Neural progenitor cell (in vitro differentiated cells): ENCODE measurements at regions not wholly inside any gene's neighbourhood (a gene's known extent, or its start where the extent isn't known, plus 50 kb on each side); places are given as distances from the start of the nearest gene placed in this dataset.

ENCODE experiments used
- DNase-seq: peaks from one replicate; pipeline ENCODE4 v3.0.0-alpha.2; 2016; ENCODE audit warnings: low spot score
- H2AFZ ChIP-seq: fragments of 200-600 bp; sonication (generic); replicated peaks from 2 replicates; pipeline ENCODE4 v1.6.1; 2016; ENCODE audit warnings: antibody characterized with exemption
- H3F3A ChIP-seq: fragments of 200-600 bp; sonication (generic); 2 replicates; pipeline ENCODE4 v1.6.1; 2016; ENCODE audit warnings: antibody characterized with exemption, low read depth
- H3K27ac ChIP-seq: fragments of 200-600 bp; sonication (generic); 2 replicates; pipeline ENCODE4 v1.5.1; 2016; ENCODE audit warnings: mild to moderate bottlenecking
- H3K27me3 ChIP-seq: fragments of 200-600 bp; sonication (generic); 2 replicates; pipeline ENCODE4 v1.6.1; 2016; ENCODE audit warnings: mild to moderate bottlenecking, moderate library complexity
- H3K36me3 ChIP-seq: fragments of 200-600 bp; sonication (generic); 2 replicates; pipeline ENCODE4 v1.5.1; 2016
- H3K4me1 ChIP-seq: fragments of 200-600 bp; sonication (generic); 2 replicates; pipeline ENCODE4 v1.6.1; 2016; ENCODE audit warnings: mixed run types
- H3K4me2 ChIP-seq: fragments of 200-600 bp; sonication (generic); 2 replicates; pipeline ENCODE4 v1.6.1; 2016
- H3K4me3 ChIP-seq: fragments of 200-600 bp; sonication (generic); 2 replicates; pipeline ENCODE4 v1.5.1; 2016
- H3K79me2 ChIP-seq: fragments of 200-600 bp; sonication (generic); 2 replicates; pipeline ENCODE4 v1.6.1; 2016; ENCODE audit warnings: low read depth
- H3K9ac ChIP-seq: fragments of 200-600 bp; sonication (generic); 2 replicates; pipeline ENCODE4 v1.6.1; 2016
- H3K9me3 ChIP-seq: fragments of 200-600 bp; sonication (generic); 2 replicates; pipeline ENCODE4 v1.5.1; 2016; ENCODE audit warnings: low read depth
- H4K20me1 ChIP-seq: fragments of 200-600 bp; sonication (generic); 2 replicates; pipeline ENCODE4 v1.6.1; 2016; ENCODE audit warnings: low read depth
- H3K27ac Mint-ChIP-seq: 3 replicates; pipeline ENCODE4 v1.8.0; 2021; ENCODE audit warnings: mixed read lengths
- H3K27me3 Mint-ChIP-seq: 2 replicates; pipeline ENCODE4 v1.8.0; 2022; ENCODE audit warnings: low read depth, mild to moderate bottlenecking, inconsistent platforms, moderate library complexity, mixed read lengths; ENCODE audit not compliant: insufficient read depth
- H3K36me3 Mint-ChIP-seq: 3 replicates; pipeline ENCODE4 v1.8.0; 2021; ENCODE audit warnings: mixed read lengths
- H3K4me1 Mint-ChIP-seq: 3 replicates; pipeline ENCODE4 v1.8.0; 2021; ENCODE audit warnings: mixed read lengths
- H3K4me3 Mint-ChIP-seq: 3 replicates; pipeline ENCODE4 v1.8.0; 2021; ENCODE audit warnings: mild to moderate bottlenecking, moderate library complexity, mixed read lengths
- H3K9me3 Mint-ChIP-seq: 3 replicates; pipeline ENCODE4 v1.8.0; 2020; ENCODE audit warnings: mixed read lengths
- CTCF ChIP-seq: fragments of 200-600 bp; sonication (generic); IDR thresholded peaks from 2 replicates; pipeline ENCODE4 v1.5.1; 2017; ENCODE audit warnings: antibody characterized with exemption, mild to moderate bottlenecking
- EZH2 ChIP-seq: fragments of 200-600 bp; sonication (generic); IDR thresholded peaks from 2 replicates; pipeline ENCODE4 v1.6.1; 2017; ENCODE audit warnings: antibody characterized with exemption, mild to moderate bottlenecking, moderate library complexity
- EZH2phosphoT487 ChIP-seq: fragments of 200-600 bp; sonication (generic); IDR thresholded peaks from 2 replicates; pipeline ENCODE4 v1.6.1; 2017; ENCODE audit warnings: antibody characterized with exemption

- Histone ChIP-seq H3K27ac (no peak overlapping the region), H3K36me3 (no peaks in the 10 kb centered on the region), H3K9ac (no peak overlapping the region), H3F3A (no peaks in the 10 kb centered on the region), H3K4me3 (no peak overlapping the region), H3K9me3 (no peaks in the 10 kb centered on the region), H3K4me2 (no peak overlapping the region), H3K4me1 (no peaks in the 10 kb centered on the region), H2AFZ (no peak overlapping the region), H3K79me2 (no peaks in the 10 kb centered on the region), H3K27me3 (no peaks in the 10 kb centered on the region), H4K20me1 (no peaks in the 10 kb centered on the region)
- no peak overlapping the region for H3K4me3 Mint-ChIP-seq
- no peaks in the 10 kb centered on the region for H3K36me3 Mint-ChIP-seq
- H3K4me1 Mint-ChIP-seq = no peaks in the 10 kb centered on the region
- peaks cover under 1% of the 10 kb centered on the region for H3K27me3 Mint-ChIP-seq
- TF ChIP-seq EZH2 = no peak
- no peak for TF ChIP-seq CTCF
- TF ChIP-seq EZH2phosphoT487 = no peak
- H3K27ac Mint-ChIP-seq = no peak overlapping the region
- DNase-seq = no peak
- peaks cover 2% of the 10 kb centered on the region for H3K9me3 Mint-ChIP-seq
Measured at GRCh38 chr1:221497046-221497445, 244.8 kb downstream of the DUSP10 start.

GRCh38 chr1:221503268-221503667, 238.6 kb downstream of the DUSP10 start:
- Histone ChIP-seq H3K9ac (no peak overlapping the region), H3K79me2 (no peaks in the 10 kb centered on the region), H3F3A (no peaks in the 10 kb centered on the region), H3K9me3 (no peaks in the 10 kb centered on the region), H3K36me3 (no peaks in the 10 kb centered on the region), H3K4me1 (no peaks in the 10 kb centered on the region), H3K27me3 (no peaks in the 10 kb centered on the region), H4K20me1 (no peaks in the 10 kb centered on the region), H3K4me3 (no peak overlapping the region), H3K4me2 (no peak overlapping the region), H3K27ac (no peak overlapping the region), H2AFZ (no peak overlapping the region)
- no peak for DNase-seq
- no peak for TF ChIP-seq CTCF
- no peak for TF ChIP-seq EZH2phosphoT487
- no peak for TF ChIP-seq EZH2
- peaks cover 2% of the 10 kb centered on the region for H3K27me3 Mint-ChIP-seq
- peaks cover 2% of the 10 kb centered on the region for H3K36me3 Mint-ChIP-seq
- no peaks in the 10 kb centered on the region for H3K4me1 Mint-ChIP-seq
- no peak overlapping the region for H3K4me3 Mint-ChIP-seq
- H3K27ac Mint-ChIP-seq = no peak overlapping the region
- H3K9me3 Mint-ChIP-seq = peaks cover 25% of the 10 kb centered on the region

GRCh38 chr1:221509575-221510355, 232.1 kb downstream of the DUSP10 start:
- H3K27ac Mint-ChIP-seq = no peak overlapping the region
- Histone ChIP-seq H3K27me3 (no peaks in the 10 kb centered on the region), H3K4me1 (peaks cover 12% of the 10 kb centered on the region), H3K79me2 (no peaks in the 10 kb centered on the region), H3K4me2 (peak overlapping the region; percentile 13), H3K27ac (no peak overlapping the region), H2AFZ (no peak overlapping the region), H3K9me3 (no peaks in the 10 kb centered on the region), H3K36me3 (no peaks in the 10 kb centered on the region), H3K9ac (no peak overlapping the region), H4K20me1 (no peaks in the 10 kb centered on the region), H3K4me3 (no peak overlapping the region), H3F3A (no peaks in the 10 kb centered on the region)
- TF ChIP-seq EZH2 = no peak
- TF ChIP-seq CTCF = no peak
- TF ChIP-seq EZH2phosphoT487 = no peak
- H3K4me1 Mint-ChIP-seq = peaks cover 4% of the 10 kb centered on the region
- DNase-seq = no peak
- no peaks in the 10 kb centered on the region for H3K27me3 Mint-ChIP-seq
- no peak overlapping the region for H3K4me3 Mint-ChIP-seq
- H3K9me3 Mint-ChIP-seq = peaks cover 15% of the 10 kb centered on the region
- no peaks in the 10 kb centered on the region for H3K36me3 Mint-ChIP-seq
